HL-60 (cell line): ENCODE measurements at regions not wholly inside any gene's neighbourhood (a gene's known extent, or its start where the extent isn't known, plus 50 kb on each side); places are given as distances from the start of the nearest gene placed in this dataset.

ENCODE experiments used
- DNase-seq, 2 experiments: peaks; one replicate each; pipeline ENCODE4 v3.0.0-alpha.2; 2010 to 2020; ENCODE audit warnings: low read depth in 1 of 2, low spot score in 1 of 2
- H3K27ac ChIP-seq: fragments of 250-450 bp; sonication (Bioruptor Pico); replicated peaks from 2 replicates; pipeline ENCODE4 v1.5.1; 2020; ENCODE audit warnings: mild to moderate bottlenecking, moderate library complexity
- H3K27me3 ChIP-seq: fragments of 250-450 bp; sonication (Bioruptor Pico); 2 replicates; pipeline ENCODE4 v1.5.1; 2021; ENCODE audit warnings: mild to moderate bottlenecking, moderate library complexity; ENCODE audit not compliant: insufficient read depth, poor library complexity, severe bottlenecking
- H3K4me3 ChIP-seq: replicated peaks from 2 replicates; pipeline ENCODE4 v1.5.1; 2011; ENCODE audit warnings: mild to moderate bottlenecking, control low read depth, low read length; ENCODE audit not compliant: insufficient read depth
- GABPA ChIP-seq: IDR thresholded peaks from 2 replicates; pipeline ENCODE4 v1.6.1; 2012; ENCODE audit warnings: low read depth
- POLR2AphosphoS5 ChIP-seq: IDR thresholded peaks from 2 replicates; pipeline ENCODE4 v1.6.1; 2012; ENCODE audit warnings: low read depth
- SPI1 ChIP-seq: IDR thresholded peaks from 2 replicates; pipeline ENCODE4 v1.6.1; 2012; ENCODE audit warnings: low read depth, mild to moderate bottlenecking, borderline replicate concordance
- TF ChIP-seq, protein P1 (sequence below): IDR thresholded peaks from one replicate; pipeline ENCODE4 v1.5.1; 2011; ENCODE audit warnings: low read length, control low read depth, inconsistent platforms; ENCODE audit not compliant: insufficient read depth
- TF ChIP-seq, protein P2 (sequence below): IDR thresholded peaks from 2 replicates; pipeline ENCODE4 v1.6.1; 2012; ENCODE audit warnings: low read depth; ENCODE audit not compliant: insufficient replicate concordance

DNA sequence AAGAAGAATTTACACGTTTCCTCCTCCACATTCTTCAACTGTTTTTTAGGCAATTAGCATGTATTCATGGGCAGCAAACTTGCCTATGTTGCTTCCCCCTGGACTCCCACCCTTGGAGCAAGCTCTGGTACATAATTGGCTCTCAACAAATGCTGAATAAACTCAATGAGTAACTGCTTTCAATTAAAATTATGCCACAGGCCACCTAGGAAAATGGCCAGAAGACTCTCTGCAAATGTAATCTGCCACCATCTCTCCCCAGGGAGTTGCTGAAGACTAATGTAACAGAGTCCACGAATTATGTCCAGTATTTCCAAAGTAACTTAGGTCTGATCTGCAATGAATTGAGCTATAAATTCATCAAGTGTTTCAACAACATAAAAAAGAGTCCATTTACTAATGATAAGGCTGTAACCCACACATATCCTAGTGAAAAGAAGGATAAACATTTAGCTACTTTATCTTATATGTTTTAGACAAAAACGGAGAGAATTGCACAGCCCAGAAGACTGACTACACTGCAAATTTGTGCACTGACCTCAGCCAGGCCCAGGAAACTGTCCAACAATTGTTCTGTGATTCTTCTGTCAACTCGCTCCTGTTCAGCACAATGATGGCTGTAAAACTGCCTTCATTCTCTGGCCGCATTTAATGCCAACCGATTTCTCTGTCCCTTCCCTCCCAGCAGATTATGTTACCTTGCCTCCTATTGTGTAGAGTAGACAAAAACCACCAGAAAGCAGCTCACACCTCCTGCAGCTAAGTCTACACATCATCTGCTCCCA is 808.6 kb upstream of the ARGLU1 start:
- TF ChIP-seq POLR2AphosphoS5 (no peak), GABPA (no peak), SPI1 (no peak)
- TF ChIP-seq, protein P1, sequence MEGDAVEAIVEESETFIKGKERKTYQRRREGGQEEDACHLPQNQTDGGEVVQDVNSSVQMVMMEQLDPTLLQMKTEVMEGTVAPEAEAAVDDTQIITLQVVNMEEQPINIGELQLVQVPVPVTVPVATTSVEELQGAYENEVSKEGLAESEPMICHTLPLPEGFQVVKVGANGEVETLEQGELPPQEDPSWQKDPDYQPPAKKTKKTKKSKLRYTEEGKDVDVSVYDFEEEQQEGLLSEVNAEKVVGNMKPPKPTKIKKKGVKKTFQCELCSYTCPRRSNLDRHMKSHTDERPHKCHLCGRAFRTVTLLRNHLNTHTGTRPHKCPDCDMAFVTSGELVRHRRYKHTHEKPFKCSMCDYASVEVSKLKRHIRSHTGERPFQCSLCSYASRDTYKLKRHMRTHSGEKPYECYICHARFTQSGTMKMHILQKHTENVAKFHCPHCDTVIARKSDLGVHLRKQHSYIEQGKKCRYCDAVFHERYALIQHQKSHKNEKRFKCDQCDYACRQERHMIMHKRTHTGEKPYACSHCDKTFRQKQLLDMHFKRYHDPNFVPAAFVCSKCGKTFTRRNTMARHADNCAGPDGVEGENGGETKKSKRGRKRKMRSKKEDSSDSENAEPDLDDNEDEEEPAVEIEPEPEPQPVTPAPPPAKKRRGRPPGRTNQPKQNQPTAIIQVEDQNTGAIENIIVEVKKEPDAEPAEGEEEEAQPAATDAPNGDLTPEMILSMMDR, result no peak
- TF ChIP-seq, protein P2, sequence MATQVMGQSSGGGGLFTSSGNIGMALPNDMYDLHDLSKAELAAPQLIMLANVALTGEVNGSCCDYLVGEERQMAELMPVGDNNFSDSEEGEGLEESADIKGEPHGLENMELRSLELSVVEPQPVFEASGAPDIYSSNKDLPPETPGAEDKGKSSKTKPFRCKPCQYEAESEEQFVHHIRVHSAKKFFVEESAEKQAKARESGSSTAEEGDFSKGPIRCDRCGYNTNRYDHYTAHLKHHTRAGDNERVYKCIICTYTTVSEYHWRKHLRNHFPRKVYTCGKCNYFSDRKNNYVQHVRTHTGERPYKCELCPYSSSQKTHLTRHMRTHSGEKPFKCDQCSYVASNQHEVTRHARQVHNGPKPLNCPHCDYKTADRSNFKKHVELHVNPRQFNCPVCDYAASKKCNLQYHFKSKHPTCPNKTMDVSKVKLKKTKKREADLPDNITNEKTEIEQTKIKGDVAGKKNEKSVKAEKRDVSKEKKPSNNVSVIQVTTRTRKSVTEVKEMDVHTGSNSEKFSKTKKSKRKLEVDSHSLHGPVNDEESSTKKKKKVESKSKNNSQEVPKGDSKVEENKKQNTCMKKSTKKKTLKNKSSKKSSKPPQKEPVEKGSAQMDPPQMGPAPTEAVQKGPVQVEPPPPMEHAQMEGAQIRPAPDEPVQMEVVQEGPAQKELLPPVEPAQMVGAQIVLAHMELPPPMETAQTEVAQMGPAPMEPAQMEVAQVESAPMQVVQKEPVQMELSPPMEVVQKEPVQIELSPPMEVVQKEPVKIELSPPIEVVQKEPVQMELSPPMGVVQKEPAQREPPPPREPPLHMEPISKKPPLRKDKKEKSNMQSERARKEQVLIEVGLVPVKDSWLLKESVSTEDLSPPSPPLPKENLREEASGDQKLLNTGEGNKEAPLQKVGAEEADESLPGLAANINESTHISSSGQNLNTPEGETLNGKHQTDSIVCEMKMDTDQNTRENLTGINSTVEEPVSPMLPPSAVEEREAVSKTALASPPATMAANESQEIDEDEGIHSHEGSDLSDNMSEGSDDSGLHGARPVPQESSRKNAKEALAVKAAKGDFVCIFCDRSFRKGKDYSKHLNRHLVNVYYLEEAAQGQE, result no peak
- Histone ChIP-seq H3K27me3 (no peaks in the 10 kb centered on the region), H3K27ac (no peak overlapping the region), H3K4me3 (no peak overlapping the region)
- no peak for DNase-seq

DNA sequence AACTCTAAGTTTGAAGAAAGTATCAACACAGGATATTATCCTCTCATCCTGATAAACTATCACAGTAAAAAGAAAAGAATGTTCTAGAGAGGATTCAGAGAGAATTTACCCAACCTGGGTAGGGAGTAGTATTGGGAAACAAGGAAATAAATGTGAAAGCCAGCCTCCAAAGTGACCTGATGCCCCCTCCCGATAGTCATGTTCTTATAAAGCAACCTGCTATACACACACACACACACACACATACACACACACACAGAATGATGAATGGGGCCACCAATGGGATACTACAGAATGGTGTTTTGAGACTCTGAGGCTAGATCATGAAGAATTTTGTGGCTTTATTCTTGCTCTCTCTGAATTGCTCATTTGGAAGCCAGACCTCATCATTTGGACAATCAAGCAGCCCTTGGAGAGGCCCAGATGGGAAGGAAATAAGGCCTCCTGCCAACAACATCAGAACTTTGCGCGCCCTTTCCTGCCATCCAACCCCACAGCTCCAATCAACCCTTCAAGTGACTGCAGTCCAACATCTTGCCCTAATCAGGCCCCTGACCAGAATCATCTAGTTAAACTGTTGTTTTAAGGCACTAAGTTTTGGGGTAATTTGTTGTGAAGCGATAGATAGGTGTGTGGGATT is 807.9 kb upstream of the ARGLU1 start:
- no peak overlapping the region for H3K4me3 ChIP-seq
- H3K27me3 ChIP-seq, result no peaks in the 10 kb centered on the region
- no peak overlapping the region for H3K27ac ChIP-seq
- DNase-seq, result no peak
- TF ChIP-seq POLR2AphosphoS5 (no peak), GABPA (no peak), SPI1 (no peak)
- TF ChIP-seq, protein P1, result no peak
- TF ChIP-seq, protein P2, result no peak

DNA sequence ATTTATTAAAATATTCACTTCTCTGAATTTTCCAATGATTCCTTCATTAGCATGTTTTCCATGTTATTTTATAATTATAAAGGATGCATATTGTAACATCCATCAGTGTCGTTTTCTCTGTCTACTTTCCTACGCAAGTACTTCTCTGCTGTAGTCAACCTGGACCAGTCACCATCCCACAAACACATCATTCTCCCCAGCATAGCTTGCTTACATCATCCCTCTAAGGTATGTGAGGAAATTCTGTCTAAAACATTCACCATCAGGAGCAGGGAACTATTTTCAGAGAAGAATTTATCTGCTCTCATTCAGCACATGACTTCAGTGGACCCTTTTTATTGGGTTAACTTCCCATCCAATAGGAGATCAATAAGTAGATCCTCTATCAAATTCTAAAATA is 806.1 kb upstream of the ARGLU1 start:
- no peak overlapping the region for H3K4me3 ChIP-seq
- H3K27me3 ChIP-seq, result no peaks in the 10 kb centered on the region
- no peak overlapping the region for H3K27ac ChIP-seq
- DNase-seq, result no peak
- no peak for TF ChIP-seq GABPA
- TF ChIP-seq, protein P1, result no peak
- TF ChIP-seq POLR2AphosphoS5, result no peak
- TF ChIP-seq, protein P2, result no peak
- no peak for TF ChIP-seq SPI1
